GM18909 (cell line): ENCODE measurements at regions not wholly inside any gene's neighbourhood (a gene's known extent, or its start where the extent isn't known, plus 50 kb on each side); places are given as distances from the start of the nearest gene placed in this dataset.

Experiments used
- ATAC-seq: cut with Tn5 transposase; IDR thresholded peaks from one replicate; pipeline ENCODE4 v1.9.1; 2021; ENCODE audit warnings: mild to moderate bottlenecking; ENCODE audit not compliant: unreplicated experiment, poor library complexity

DNA sequence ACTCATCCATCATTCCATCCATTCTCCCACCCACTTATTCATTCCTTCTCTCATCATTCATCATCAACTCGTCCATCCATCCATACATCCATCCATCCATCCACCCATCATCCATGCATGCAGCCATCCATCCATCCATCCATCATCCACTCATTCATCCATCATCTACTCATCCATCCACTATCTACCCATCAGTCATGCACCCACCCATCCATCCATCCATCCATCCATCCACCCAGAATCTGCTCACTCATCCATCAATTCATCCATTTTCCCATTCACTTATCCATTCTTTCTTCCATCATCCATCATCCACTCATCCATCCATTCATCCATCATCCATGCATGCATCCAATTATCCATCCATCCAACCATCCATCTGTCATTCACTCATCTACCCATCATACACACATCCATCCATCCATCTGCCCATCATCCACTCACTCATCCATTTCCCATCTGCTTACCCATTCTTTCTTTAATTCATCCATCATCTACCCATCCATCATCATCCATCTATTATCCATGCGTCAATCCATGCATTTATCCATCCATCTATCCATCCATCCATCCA, 107.1 kb upstream of the WSCD2 start:
- ATAC-seq: no peak

- no peak for ATAC-seq
Measured at GRCh38 chr12:108029051-108029835, 99.8 kb upstream of the WSCD2 start.

GRCh38 chr12:108033090-108033489, 96.0 kb upstream of the WSCD2 start:
- no peak for ATAC-seq

- no peak for ATAC-seq
Measured at GRCh38 chr12:108035372-108035771, 93.7 kb upstream of the WSCD2 start.

DNA sequence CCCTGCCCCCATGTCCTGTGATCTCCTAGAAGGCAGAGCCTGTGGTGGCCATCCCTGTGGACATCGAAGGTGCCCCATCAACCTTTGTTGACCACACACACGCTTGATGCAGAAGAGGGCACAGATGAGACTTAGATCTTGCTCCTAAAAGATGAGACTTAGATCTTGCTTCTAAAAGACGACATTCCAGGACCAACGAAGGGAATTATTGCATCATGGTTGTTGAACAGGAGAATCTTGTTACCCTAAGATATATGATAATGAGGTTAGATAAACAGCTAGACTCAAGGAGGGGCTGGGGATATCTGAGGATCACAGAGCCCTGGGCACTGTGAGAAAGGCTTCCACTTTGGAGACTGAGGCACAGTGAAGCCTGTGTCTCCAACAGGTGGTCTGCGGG, 91.1 kb upstream of the WSCD2 start:
- no peak for ATAC-seq

- ATAC-seq: no peak
Measured at GRCh38 chr12:108039794-108040193, 89.3 kb upstream of the WSCD2 start.

DNA sequence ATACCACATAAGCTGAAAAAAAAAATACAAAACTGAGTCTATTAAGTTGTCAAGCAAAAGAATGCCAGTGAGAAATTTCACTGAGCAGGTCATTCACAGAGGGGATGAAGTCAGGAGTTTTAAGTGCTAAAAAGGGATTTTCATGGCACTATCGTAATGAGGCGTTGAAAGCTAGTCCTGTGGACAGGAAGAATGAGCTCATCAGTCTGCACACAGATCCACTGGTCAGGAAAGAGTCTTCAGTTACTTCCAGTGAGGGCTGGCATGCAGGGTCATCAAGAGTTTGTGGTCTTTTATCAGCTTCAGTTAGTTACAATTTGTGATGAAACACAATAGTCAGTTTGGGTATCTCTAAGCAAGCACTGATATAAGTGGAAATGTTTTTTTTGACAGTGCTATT, 88.1 kb upstream of the WSCD2 start:
- ATAC-seq: no peak

GRCh38 chr12:108043286-108043685, 85.8 kb upstream of the WSCD2 start:
- ATAC-seq: no peak

- no peak for ATAC-seq
Measured at GRCh38 chr12:108043750-108044533, 85.1 kb upstream of the WSCD2 start.

GRCh38 chr12:108046135-108046534, 83.0 kb upstream of the WSCD2 start:
- ATAC-seq: no peak

DNA sequence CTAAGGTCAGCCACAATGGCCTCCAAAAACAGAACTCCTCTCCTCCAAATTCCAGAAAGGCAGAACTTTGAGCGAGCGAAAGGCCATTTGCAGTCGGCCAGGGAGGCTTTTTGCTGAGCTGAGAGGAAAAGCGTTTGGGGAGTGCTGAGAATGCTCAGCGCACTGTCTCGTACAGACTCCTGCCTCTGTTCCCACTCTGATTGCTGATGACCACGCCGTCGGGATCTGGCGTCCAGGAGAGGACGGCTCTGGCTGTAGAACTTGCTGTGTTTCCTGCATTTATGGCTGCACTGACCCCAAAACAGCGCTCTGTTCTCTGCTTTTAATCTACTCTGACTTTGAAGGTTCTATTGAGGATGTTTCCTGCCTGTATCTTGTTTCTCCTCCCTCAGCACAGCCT, 82.4 kb upstream of the WSCD2 start:
- no peak for ATAC-seq

DNA sequence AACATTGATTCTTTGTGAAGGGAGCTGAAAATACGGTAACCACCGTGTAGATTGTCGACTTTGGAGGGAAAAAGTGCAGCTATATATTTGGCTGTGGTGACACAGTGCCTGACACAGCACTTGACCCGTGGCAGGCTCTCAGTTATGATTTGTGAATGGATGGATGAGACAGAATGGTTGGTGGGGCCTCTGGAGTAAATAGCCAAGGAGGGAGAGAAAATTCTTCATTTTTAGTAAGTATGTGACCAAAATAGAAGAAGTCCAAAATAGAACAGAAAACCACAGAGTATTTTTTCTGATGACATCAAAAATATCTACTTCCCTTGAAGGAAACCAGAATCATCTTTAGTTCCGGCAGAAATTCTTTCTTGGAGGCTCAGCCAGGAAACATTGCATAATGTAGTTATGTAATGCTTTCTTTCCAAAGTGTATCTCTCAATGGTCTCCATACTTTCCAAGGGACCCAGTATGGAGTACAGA, 82.0 kb upstream of the WSCD2 start:
- ATAC-seq: no peak

DNA sequence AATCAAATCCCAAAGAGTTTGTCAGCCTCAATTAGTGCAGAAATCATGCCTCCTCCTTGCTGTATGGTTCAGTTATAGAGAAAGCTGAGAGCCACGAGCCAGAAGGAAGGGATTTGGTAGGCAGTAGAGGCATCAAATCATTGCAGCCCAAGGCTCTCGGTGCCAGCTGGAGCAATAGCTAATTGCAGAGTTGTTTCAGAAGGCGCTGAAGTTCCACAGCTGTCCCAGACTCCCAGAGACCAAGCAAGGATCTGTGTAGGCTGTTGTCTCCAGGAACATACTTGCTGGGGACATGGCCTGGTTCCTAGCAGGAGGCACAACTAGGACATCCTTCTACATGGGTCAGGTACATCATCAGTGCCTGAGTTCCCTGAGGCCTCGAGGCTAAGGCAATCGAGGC, 80.4 kb upstream of the WSCD2 start:
- ATAC-seq: no peak

DNA sequence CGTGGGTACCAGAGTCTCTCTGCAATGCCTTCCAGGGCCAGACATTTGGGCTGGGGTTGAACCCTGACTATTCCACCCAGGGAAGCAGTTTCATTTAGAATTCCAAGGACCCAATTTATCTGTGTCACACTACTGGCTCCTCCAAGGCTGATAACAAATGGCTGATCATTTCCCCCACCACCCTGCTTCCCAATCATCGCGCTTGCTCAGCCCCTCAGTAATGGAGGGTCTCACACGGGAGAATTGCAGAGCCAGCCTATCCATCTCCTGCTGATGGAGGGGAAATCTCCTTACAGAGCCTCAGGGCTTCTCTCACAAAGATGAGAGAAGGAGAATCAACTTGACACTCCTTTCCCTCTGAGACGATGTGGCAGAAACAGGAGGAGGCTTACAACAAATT, 78.4 kb upstream of the WSCD2 start:
- ATAC-seq: no peak

- no peak for ATAC-seq
Measured at GRCh38 chr12:108052260-108052659, 76.8 kb upstream of the WSCD2 start.

DNA sequence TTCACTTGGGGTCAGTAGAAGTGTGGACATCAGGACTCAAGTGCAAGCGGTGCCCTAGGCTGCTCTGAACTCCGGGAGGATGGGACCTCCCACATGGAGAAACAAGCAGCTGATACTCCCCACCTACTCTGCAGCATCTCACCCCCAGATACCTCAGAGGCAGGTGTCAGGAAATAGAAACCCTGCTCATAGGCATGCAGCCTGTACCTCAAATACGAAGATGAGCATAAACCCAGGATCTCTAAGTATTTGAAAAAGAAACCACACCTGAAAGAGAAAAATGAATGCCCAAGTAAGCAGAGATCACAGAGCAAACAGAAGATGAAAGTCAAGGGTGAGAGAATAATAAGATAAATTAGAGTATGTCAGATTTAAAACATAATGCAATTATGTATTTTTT, 75.6 kb upstream of the WSCD2 start:
- ATAC-seq: no peak

DNA sequence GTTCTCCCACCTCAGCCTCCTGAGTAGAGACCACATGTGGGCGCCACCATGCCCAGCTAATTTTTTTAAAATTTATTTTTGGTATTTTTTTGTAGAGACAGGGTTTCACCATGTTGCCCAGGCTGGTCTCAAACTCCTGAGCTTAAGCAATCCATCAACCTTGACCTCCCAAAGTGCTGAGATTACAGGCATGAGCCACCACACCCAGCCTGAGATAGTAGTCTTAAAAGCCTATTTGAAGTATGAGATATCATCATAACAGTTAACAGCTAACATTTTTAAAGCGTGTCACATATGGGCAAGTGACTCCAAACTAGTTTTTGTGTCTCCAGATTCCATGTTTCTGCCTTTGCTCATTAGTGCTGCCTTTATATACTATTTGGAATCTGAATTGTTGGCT, 74.6 kb upstream of the WSCD2 start:
- ATAC-seq: no peak

DNA sequence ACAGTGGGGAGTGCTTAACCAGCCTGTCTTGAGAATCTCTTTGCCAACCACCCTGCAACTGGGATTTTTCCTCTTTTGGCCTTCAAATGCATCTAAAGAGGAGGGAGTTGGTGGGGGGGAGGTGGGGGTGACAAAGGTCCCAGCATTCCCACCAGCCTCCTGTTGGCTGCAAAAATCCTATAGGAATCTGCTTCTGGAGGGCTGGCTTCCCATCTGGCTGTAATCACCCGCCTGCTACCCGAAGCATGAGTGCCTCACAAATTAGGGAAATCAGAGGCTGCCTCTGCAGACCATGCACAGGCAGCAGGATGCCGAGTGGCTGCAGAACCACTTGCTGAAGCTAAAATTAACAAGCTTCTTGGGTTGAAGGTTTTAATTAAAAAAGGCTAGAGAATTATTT, 73.9 kb upstream of the WSCD2 start:
- ATAC-seq: no peak

DNA sequence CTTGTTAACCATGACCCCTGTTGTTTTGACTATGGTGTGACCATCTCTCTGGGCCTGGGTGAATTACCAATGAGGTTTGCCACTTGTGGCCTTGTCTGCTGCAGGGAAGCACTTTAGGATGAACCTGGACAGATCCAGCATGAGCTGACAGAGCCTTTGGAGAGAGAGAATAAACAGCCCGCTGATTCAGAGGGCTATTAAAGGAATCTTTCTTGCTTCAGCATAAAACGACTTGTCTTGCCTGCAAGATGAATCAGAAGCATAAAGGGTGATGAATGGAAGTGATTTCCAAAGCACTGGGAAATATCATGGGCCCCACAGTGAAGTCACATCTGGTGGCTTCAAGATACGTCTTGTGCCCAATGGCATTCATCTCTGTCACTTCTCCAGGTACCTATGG, 69.0 kb upstream of the WSCD2 start:
- no peak for ATAC-seq

DNA sequence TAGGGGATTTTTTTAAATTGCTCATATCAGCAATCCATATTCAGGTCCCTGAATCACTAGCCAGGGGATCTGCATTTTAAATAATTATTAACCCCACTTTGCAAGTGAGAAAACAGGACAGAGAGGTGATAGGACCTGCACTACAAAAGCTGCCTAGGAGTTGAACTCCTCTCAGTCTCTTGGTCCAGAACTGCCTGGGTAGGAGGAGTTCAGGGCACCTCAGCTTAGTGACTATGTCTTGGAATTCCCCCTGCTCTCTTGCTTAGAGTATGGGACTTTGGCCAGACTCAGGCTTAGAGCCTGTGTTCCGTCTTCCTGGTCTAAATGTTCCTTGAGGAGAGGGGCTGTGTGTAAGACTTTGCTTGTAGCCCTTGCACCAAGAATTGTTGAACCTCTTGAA, 68.2 kb upstream of the WSCD2 start:
- no peak for ATAC-seq

DNA sequence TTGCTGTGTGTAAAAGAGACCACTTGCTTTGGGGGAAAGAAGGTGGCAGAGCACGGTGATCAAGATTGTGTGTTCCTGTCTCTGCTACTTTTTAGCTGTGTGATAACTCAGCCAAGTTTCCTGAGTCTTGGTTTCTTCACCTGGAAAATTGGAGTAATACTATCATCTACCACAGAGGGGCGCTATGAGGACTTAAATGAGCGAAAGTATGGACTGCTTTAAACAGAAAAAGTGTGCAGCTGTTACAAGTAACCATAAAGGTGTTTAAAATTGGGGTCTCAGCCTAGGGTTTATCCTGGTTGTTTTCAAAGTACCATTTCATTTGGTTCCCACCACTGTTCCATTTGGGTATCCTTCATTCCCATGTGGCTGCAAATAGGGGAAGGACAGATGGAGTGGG, 65.9 kb upstream of the WSCD2 start:
- no peak for ATAC-seq
